ENCODE measurements at regions not wholly inside any gene's neighbourhood (a gene's known extent, or its start where the extent isn't known, plus 50 kb on each side); places are given as distances from the start of the nearest gene placed in this dataset.
"Not testable (repeated sequence)": the region's sequence is repeated elsewhere in the genome, so short reads cannot be mapped to it uniquely, and the experiment has no call there.

DNA sequence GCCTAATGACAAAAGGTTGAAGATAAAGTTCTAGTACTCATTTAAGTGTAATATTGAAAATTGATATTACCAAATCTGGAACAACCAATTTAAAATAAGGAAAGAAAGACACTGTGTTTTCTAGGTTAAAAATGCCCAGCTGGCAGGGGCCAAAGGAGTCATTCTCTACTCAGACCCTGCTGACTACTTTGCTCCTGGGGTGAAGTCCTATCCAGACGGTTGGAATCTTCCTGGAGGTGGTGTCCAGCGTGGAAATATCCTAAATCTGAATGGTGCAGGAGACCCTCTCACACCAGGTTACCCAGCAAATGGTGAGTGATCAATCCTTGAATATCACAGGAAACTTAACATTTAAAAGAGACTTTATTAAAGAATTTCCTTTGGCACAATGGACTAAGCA, 50.7 kb upstream of the TRIM77 start:
- H3K4me1 ChIP-seq (ENCODE audit: control insufficient read depth, insufficient read depth, low read depth, low read length); H2BK12ac ChIP-seq (ENCODE audit: low read length in 2 of 2); H3K9ac ChIP-seq (ENCODE audit: low read length); H3K4ac ChIP-seq (ENCODE audit: low read depth in 1 of 2, low read length in 2 of 2); H3K4me2 ChIP-seq (ENCODE audit: low read length, poor library complexity, severe bottlenecking); H3K23ac ChIP-seq (ENCODE audit: low read length in 2 of 2); H3K14ac ChIP-seq (ENCODE audit: low read length in 2 of 2); H2BK5ac ChIP-seq (ENCODE audit: low read depth, low read length, poor library complexity, severe bottlenecking); H3K27me3 ChIP-seq (ENCODE audit: control insufficient read depth in 1 of 2, insufficient read depth in 1 of 2, low read length in 2 of 2); H4K91ac ChIP-seq (ENCODE audit: low read length); H4K8ac ChIP-seq (ENCODE audit: low read length); H3K79me1 ChIP-seq (replicated peaks; ENCODE audit: low read length, poor library complexity, severe bottlenecking); H3K36me3 ChIP-seq (ENCODE audit: control insufficient read depth in 1 of 2, insufficient read depth in 2 of 2, low read depth in 1 of 2, low read length in 2 of 2); H3K4me3 ChIP-seq (ENCODE audit: insufficient read depth in 1 of 2, low read depth in 1 of 2, low read length in 2 of 2); DNase-seq; H2BK120ac ChIP-seq (ENCODE audit: low read depth, low read length); H2BK15ac ChIP-seq (ENCODE audit: low read depth, poor library complexity, severe bottlenecking); H3K27ac ChIP-seq (ENCODE audit: low read length, poor library complexity, severe bottlenecking); H3K9me3 ChIP-seq (ENCODE audit: control insufficient read depth, low read length); H3K18ac ChIP-seq (ENCODE audit: low read depth in 1 of 2, low read length in 2 of 2); H2AK5ac ChIP-seq (ENCODE audit: low read length, severe bottlenecking); H2AFZ ChIP-seq (ENCODE audit: low read depth, low read length): not testable (repeated sequence)
- 63% methylated on average over 1 of the region's 2 CpGs for WGBS

DNA sequence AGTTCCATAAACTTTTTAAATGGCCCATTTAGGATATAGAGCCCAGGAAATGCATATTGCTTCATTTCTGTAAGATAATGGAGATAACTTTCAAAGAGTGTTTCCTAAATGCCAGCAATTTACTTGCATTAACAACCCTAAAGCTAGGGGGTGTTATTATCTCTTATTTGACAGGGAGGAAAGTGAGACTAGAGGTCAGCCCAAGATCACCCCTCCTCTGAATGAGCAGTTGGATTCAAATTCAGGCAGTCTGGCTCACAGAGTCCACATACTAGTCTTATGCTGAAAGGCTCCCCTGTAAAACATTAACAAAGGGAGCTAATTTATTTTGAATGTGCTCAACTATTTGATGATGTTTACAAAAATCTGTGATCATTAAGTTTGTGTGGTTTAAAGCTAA, 49.9 kb upstream of the TRIM77 start:
- Histone ChIP-seq H3K14ac (ENCODE audit: low read length in 2 of 2) (no peak overlapping the region), H2BK15ac (ENCODE audit: low read depth, poor library complexity, severe bottlenecking) (no peak overlapping the region), H3K4ac (ENCODE audit: low read depth in 1 of 2, low read length in 2 of 2) (no peak overlapping the region), H3K9ac (ENCODE audit: low read length) (no peak overlapping the region), H2AFZ (ENCODE audit: low read depth, low read length) (no peak overlapping the region), H3K79me1 (replicated peaks; ENCODE audit: low read length, poor library complexity, severe bottlenecking) (no peaks in the 10 kb centered on the region), H3K18ac (ENCODE audit: low read depth in 1 of 2, low read length in 2 of 2) (no peak overlapping the region), H3K36me3 (ENCODE audit: control insufficient read depth in 1 of 2, insufficient read depth in 2 of 2, low read depth in 1 of 2, low read length in 2 of 2) (no peaks in the 10 kb centered on the region), H4K91ac (ENCODE audit: low read length) (no peak overlapping the region), H3K4me2 (ENCODE audit: low read length, poor library complexity, severe bottlenecking) (no peak overlapping the region), H4K8ac (ENCODE audit: low read length) (no peak overlapping the region), H3K23ac (ENCODE audit: low read length in 2 of 2) (no peak overlapping the region), H3K27ac (ENCODE audit: low read length, poor library complexity, severe bottlenecking) (no peak overlapping the region), H3K9me3 (ENCODE audit: control insufficient read depth, low read length) (no peaks in the 10 kb centered on the region), H3K27me3 (ENCODE audit: control insufficient read depth in 1 of 2, insufficient read depth in 1 of 2, low read length in 2 of 2) (no peaks in the 10 kb centered on the region), H2AK5ac (ENCODE audit: low read length, severe bottlenecking) (no peak overlapping the region), H3K4me3 (ENCODE audit: insufficient read depth in 1 of 2, low read depth in 1 of 2, low read length in 2 of 2) (no peak overlapping the region), H2BK12ac (ENCODE audit: low read length in 2 of 2) (no peak overlapping the region), H2BK120ac (ENCODE audit: low read depth, low read length) (no peak overlapping the region), H3K4me1 (ENCODE audit: control insufficient read depth, insufficient read depth, low read depth, low read length) (no peaks in the 10 kb centered on the region), H2BK5ac (ENCODE audit: low read depth, low read length, poor library complexity, severe bottlenecking) (no peak overlapping the region)
- DNase-seq = no peak
